Stimulated activated CD8-positive, alpha-beta memory T cell treated with anti-CD3 and anti-CD28 coated beads, Interleukin-12 subunit alpha, Interleukin-12 subunit beta, amount 100 ng/mL, for 4 hours (primary cell): ENCODE measurements at regions not wholly inside any gene's neighbourhood (a gene's known extent, or its start where the extent isn't known, plus 50 kb on each side); places are given as distances from the start of the nearest gene placed in this dataset.
"Not testable (repeated sequence)": the region's sequence is repeated elsewhere in the genome, so short reads cannot be mapped to it uniquely, and the experiment has no call there.

Source experiments
- DNase-seq: peaks from one replicate; pipeline ENCODE4 v3.0.0-alpha.2; 2020; ENCODE audit warnings: low read depth

DNA sequence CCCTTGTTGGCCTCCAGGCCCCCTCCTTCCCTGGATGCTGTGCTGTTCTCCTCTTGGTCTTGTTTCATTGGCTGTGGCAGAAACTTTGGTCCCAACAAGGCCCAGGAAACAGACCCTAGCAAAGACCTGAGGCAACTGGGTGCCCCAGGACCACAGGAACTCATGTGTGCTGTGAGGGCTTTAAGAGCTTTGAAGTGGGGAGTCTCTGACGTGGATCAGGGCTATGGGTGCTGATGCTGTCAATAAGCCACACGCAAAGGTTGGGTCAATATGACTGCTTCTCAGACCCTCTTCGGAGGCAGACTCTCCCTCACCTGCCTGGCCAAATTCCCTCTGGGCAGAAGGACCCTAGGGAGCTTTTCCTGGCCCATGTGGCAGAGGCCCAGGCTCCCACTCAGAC is 91.5 kb upstream of the MLN start:
- no peak for DNase-seq

DNA sequence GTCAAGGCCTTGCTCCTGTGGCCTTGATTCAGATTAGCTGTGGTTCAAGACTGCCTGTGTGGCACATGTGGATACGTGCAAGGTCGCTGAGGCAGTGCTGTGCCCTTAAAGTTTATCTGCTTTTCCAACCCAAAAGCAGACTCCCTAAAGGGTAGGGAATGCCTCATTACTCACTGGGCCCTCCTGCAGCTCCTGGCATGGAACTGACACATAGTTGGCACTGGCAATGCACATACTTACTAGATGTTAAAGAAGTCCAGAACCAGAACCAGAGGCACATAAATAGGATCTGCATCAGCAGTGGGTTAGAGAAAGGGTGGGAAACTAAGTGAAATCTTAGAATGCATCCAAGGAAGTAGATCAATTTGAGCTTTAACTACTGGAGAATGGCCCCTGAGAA is 90.6 kb upstream of the MLN start:
- DNase-seq, result no peak

DNA sequence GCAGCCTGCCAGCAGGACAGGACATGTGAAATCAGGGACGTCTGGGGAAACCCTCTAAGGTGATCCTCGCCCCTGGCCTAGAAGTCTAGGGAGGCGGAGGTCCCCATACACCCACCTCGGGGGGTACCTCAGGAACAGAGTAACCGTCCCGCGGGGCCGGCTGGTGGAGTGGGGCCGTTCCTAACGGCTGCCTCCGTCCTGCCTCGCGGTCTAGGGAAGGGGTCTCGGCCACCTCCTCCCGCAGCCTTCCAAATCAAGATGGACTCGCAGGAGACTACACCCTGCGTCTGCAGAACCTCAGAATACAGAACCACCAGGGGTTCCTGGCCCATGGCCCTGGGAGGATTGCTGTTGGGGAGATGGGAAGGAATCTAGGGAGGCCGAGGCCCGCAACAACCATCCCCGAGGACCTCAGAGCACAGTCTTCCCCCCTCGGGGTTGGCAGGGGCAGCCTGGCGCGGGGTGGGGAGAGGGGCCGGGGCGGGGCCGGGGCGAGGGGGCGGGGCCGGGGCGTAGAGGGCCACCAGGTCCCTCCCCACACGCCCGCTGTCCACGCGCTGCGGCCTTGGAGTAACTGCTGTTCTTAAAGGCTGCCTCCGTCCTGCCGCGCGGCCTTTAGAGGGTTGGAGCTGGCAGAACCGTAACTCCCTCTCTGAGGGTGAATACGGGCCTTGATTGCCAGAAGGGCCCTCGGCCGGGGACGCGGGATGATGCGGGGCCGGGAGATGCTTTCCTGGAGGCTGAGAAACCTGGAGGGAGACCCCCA is 89.0 kb upstream of the MLN start:
- DNase-seq, result no peak

DNA sequence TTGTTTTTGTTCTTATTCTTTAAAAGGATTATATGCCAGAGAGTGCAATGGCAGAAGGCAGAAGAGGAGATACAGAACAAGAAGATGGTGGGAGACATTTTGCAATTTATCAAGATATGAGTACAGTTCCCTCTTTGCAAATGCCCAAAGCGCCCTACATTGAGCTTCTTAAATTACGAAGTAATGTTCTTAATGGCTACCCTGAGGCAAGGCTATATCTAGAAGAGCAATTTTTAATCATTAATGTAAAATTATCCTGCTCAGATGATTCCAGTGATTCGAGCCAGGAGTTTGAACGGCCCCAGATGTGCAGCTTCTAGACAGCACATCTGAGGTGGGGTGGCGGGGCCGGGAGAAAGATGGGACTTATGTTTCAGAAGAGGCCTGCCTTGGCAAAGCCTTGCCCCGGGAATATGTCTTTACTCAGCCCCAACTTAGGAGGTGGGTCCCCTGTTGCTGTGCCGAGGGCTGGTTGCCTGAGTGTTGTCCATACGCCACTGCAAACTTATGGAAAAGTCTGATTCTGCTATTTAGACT is 84.9 kb upstream of the MLN start:
- DNase-seq, result no peak

DNA sequence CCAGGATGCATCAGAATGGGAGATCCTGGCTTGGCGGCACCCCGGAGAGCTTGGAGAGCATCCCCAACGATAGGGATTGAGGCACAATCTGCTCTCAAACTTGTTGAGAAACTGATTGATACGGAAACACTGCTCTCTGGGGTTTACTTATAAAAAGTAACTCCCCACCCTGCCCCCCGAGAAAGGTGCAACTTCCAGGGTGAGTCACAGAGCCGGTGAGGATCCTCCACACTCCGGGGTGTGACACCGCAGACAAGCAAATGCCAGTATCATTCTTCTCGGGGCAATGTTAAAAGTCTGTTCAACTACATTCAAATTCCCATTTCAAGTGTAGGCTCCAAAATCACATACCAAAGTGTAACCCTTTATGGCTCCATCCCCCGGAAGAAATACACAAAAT is 84.4 kb upstream of the MLN start:
- DNase-seq, result no peak

DNA sequence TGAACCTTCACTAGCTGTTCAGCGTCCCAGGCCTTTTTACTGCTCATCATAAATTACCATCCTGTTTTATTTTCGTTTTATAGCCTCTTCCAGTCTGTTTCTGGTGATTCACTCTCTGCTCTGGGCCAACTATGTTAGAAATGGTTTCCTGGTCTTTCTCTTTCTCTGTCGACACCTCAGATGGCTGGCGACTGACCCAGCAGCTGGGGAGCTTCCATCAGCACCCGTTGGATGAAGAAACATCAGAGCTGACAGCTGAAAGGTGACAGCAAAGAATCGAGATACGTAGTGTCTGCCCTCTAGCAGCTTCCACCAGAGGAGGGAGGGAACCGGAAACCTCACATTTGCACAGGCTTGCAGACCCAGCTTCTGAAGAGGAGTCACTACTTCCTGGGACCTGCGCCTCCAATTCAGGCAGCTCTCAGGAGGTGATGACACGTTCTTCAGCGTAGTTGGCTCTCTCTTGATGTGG is 82.9 kb upstream of the MLN start:
- DNase-seq, result no peak

GRCh38 chr6:33885132-33886057 is 81.6 kb upstream of the MLN start:
- DNase-seq, result no peak

DNA sequence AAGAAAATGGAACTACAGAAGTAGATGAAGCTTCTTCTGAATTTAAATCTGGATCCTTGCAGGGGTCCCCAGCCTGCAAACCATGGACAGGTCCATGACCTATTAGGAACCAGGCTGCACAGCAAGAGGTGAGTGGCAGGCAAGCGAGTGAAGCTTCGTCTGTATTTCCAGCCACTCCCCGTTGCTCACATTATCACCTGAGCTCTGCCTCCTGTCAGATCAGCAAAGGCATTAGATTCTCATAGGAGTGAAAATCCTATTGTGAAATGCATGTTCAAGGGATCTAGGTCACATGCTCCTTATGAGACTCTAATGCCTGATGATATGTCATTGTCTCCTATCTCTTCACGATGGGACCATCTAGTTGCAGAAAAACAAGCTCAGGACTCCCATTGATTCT is 79.8 kb upstream of the MLN start:
- DNase-seq, result not testable (repeated sequence)

DNA sequence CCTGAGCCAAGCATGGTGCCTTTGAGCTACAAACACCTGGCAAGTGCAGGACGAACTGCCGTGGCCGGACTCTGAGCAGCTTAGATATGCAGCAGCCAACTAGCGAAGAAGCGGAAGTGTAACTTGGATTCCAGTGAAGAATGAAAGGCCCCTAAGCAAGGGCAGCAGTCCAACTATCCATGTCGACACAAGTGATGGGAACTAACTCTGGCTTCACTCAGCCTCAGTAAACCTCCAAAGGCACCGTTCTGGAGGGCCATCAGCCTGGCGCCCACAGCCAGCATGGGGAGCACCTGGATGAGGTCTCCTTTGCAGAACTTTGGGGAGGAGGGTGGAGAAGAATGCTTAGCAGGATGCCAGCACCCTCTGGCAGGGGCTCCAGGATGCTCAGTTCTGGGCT is 78.4 kb upstream of the MLN start:
- no peak for DNase-seq

GRCh38 chr6:33880766-33881165 is 77.0 kb upstream of the MLN start:
- no peak for DNase-seq

DNA sequence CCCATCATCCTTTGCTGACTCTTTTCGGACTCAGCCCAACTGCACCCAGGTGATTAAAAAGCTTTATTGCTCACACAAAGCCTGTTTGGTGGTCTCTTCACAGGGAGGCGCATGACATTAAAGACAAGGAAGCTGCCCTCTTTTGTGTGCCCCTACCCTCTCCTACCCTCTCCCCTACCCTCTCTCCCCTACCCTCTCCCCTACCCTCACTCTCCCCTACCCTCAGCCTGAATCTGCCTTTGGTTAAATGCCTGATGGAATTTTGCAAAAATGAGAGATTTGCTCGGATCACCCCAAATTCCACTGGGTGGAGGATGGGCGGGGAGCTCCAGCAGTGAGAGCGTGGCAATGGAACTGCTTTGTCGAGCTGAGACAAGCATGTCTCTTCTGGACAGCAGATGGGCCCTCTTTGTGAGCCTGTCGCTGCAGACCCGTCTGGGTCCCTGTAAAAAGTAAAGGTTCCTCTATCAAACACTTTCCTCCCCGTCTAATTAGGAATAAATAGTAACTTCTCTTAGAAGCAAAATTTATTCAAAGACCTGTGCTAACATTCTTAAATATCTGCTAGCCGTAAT is 76.4 kb upstream of the MLN start:
- no peak for DNase-seq

- DNase-seq, result no peak
These were observed 74.8 kb upstream of the MLN start for GRCh38 chr6:33878562-33878961.

- DNase-seq, result no peak
These were observed 74.3 kb upstream of the MLN start for GRCh38 chr6:33877982-33878535.

DNA sequence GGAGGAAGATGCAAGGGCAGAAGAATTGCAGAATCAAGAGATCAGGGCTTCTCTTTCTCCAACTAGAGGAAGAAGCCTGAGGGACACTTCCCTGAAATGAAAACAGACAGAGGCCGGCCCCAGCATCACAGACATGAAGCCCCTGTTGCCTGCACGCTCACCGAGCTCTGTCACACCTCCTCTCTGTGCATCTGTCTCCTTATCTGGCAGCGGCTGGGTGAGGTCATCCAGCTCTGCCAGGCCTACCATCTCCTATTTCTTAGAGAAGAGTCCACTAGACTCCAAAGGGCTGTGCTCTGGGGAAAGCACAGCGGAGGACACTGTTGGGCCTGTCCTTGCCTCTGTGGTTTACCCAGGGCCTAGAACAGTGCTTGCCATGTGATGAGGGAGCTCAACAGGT is 71.9 kb upstream of the MLN start:
- DNase-seq, result no peak

DNA sequence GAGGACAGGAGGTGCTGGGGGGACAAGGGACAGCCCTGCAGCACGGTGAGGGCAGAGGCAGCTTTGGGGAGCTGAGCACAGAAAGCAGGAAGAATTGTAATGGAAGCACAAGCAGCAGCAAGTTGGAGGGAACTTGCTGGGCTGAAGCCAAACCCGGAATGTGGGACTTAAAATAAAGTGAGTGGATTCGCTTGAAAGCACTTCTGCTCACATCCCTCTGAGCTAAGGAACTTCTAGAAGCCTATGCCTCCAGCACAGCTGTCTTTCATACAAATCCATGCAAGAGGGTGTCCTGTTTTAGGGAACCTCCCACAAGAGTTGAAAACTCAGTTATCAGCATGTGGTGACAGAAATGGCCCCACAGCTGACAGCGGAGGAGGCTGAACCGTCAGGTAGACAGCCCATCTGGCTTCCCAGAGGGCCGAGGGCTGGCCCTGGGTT is 71.4 kb upstream of the MLN start:
- no peak for DNase-seq

GRCh38 chr6:33874136-33874760 is 70.4 kb upstream of the MLN start:
- DNase-seq, result no peak

GRCh38 chr6:33872761-33873160 is 69.0 kb upstream of the MLN start:
- DNase-seq, result no peak

GRCh38 chr6:33869826-33870423 is 66.1 kb upstream of the MLN start:
- DNase-seq, result no peak

GRCh38 chr6:33869121-33869520 is 65.3 kb upstream of the MLN start:
- DNase-seq, result no peak

GRCh38 chr6:33868141-33868540 is 64.3 kb upstream of the MLN start:
- DNase-seq, result no peak

DNA sequence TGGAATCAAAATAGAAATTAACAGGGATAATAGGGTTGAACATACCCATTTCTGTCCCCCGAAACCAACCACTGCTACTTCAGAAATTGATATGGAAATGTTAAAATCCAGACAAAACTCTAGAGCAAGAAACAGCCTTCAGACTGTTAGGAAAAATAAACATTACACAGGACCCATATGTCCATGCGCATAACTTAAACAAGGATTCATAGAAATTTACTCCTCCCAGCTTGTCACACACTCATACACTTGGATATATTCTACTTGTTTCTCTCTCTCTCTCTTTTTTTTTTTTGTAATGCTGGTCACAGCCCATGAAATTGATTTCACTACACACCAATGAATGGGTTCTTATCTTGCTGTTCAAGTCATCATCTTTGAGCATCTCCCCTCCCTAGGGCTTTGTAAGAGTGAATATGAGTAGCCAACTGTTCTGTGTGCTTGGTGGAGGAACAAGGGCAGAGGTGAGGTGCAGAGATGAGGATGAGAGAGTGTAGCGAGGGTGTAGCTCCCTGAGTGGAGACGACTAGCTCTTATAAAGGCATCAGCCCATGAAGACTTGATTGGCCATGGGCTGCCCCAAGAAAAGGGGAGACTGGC is 61.8 kb upstream of the MLN start:
- DNase-seq, result no peak
